Endometrial microvascular endothelial cells (primary cell): ENCODE measurements at regions not wholly inside any gene's neighbourhood (a gene's known extent, or its start where the extent isn't known, plus 50 kb on each side); places are given as distances from the start of the nearest gene placed in this dataset.

Source experiments
- in situ Hi-C: cut with HindIII; loops from 2 replicates; pipeline ENCODE4 v1.10.0; 2017; ENCODE audit warnings: low sequenced_read_pairs, low pct_unique_long_range_greater_than_20kb; ENCODE audit errors: inconsistent ontology term

- in situ Hi-C loops = no loop called here
These were observed 57.0 kb downstream of the PHLDA1 start for GRCh38 chr12:75974323-75975187.

GRCh38 chr12:75971253-75971652 is 60.3 kb downstream of the PHLDA1 start:
- in situ Hi-C loops = no loop called here

GRCh38 chr12:75970310-75970709 is 61.3 kb downstream of the PHLDA1 start:
- in situ Hi-C loops = no loop called here

GRCh38 chr12:75969768-75970167 is 61.8 kb downstream of the PHLDA1 start:
- in situ Hi-C loops = no loop called here

- in situ Hi-C loops = no loop called here
These were observed 65.9 kb downstream of the PHLDA1 start for GRCh38 chr12:75965661-75966060.

GRCh38 chr12:75964150-75964549 is 67.4 kb downstream of the PHLDA1 start:
- in situ Hi-C loops = no loop called here

GRCh38 chr12:75961878-75962277 is 69.7 kb downstream of the PHLDA1 start:
- in situ Hi-C loops = no loop called here

GRCh38 chr12:75960954-75961661 is 70.5 kb downstream of the PHLDA1 start:
- in situ Hi-C loops = no loop called here

- in situ Hi-C loops = no loop called here
These were observed 71.3 kb downstream of the PHLDA1 start for GRCh38 chr12:75960086-75960910.

- in situ Hi-C loops = no loop called here
These were observed 72.1 kb downstream of the PHLDA1 start for GRCh38 chr12:75959506-75959905.

GRCh38 chr12:75959060-75959459 is 72.5 kb downstream of the PHLDA1 start:
- in situ Hi-C loops = no loop called here

GRCh38 chr12:75955251-75955650 is 76.3 kb downstream of the PHLDA1 start:
- in situ Hi-C loops = no loop called here

GRCh38 chr12:75954749-75955148 is 76.8 kb downstream of the PHLDA1 start:
- in situ Hi-C loops = no loop called here

- in situ Hi-C loops = no loop called here
These were observed 77.5 kb downstream of the PHLDA1 start for GRCh38 chr12:75954041-75954440.

- in situ Hi-C loops = no loop called here
These were observed 78.2 kb downstream of the PHLDA1 start for GRCh38 chr12:75953312-75953906.

- in situ Hi-C loops = no loop called here
These were observed 79.9 kb downstream of the PHLDA1 start for GRCh38 chr12:75951399-75952278.

- in situ Hi-C loops = no loop called here
These were observed 84.3 kb downstream of the PHLDA1 start for GRCh38 chr12:75947156-75947723.

GRCh38 chr12:75945581-75945980 is 86.0 kb downstream of the PHLDA1 start:
- in situ Hi-C loops = no loop called here
